ENCODE measurements at regions not wholly inside any gene's neighbourhood (a gene's known extent, or its start where the extent isn't known, plus 50 kb on each side); places are given as distances from the start of the nearest gene placed in this dataset.
"Not testable (repeated sequence)": the region's sequence is repeated elsewhere in the genome, so short reads cannot be mapped to it uniquely, and the experiment has no call there.

- H3K79me2 ChIP-seq (ENCODE audit: insufficient read depth) = no peaks in the 10 kb centered on the region
- no peaks in the 10 kb centered on the region for H4K20me1 ChIP-seq (ENCODE audit: insufficient read depth)
- no peaks in the 10 kb centered on the region for H3K4me1 ChIP-seq (ENCODE audit: control insufficient read depth in 1 of 2, insufficient read depth in 2 of 2, low read depth in 1 of 2, low read length in 1 of 2)
- H3K4me3 ChIP-seq (ENCODE audit: low read depth in 2 of 2, low read length in 1 of 2) = no peak overlapping the region
- 21% methylated on average over 2 of the region's 2 CpGs for WGBS (ENCODE audit: low lambda C conversion rate)
- H3K9me3 ChIP-seq = no peaks in the 10 kb centered on the region
- ChIA-PET CTCF (no interaction called here), POLR2A (no interaction called here)
- no peak overlapping the region for H2AFZ ChIP-seq (ENCODE audit: low read depth)
- no peak for DNase-seq
- H3K9ac ChIP-seq = no peak overlapping the region
- TF ChIP-seq NFIC (IDR thresholded peaks at IDR 0.05; ENCODE audit: borderline replicate concordance) = no peak
- no peak for TF ChIP-seq EP300 (IDR thresholded peaks at IDR 0.05; ENCODE audit: borderline replicate concordance in 1 of 2, low read depth in 1 of 2, low read length in 1 of 2)
- TF ChIP-seq, protein P1, sequence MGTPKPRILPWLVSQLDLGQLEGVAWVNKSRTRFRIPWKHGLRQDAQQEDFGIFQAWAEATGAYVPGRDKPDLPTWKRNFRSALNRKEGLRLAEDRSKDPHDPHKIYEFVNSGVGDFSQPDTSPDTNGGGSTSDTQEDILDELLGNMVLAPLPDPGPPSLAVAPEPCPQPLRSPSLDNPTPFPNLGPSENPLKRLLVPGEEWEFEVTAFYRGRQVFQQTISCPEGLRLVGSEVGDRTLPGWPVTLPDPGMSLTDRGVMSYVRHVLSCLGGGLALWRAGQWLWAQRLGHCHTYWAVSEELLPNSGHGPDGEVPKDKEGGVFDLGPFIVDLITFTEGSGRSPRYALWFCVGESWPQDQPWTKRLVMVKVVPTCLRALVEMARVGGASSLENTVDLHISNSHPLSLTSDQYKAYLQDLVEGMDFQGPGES (IDR thresholded peaks at IDR 0.05; ENCODE audit: low read depth, low read length) = no peak
- no peak for TF ChIP-seq GATA2 (CRISPR knock-in tag; IDR thresholded peaks at IDR 0.05)
- TF ChIP-seq FOSL2 (IDR thresholded peaks at IDR 0.05; ENCODE audit: borderline replicate concordance, low read depth) = no peak
- TF ChIP-seq, protein P2, sequence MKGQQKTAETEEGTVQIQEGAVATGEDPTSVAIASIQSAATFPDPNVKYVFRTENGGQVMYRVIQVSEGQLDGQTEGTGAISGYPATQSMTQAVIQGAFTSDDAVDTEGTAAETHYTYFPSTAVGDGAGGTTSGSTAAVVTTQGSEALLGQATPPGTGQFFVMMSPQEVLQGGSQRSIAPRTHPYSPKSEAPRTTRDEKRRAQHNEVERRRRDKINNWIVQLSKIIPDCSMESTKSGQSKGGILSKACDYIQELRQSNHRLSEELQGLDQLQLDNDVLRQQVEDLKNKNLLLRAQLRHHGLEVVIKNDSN (IDR thresholded peaks at IDR 0.05; ENCODE audit: borderline replicate concordance, low read depth) = no peak
- no peak for TF ChIP-seq YY1 (IDR thresholded peaks at IDR 0.05; ENCODE audit: low read depth)
- TF ChIP-seq CHD2 (IDR thresholded peaks at IDR 0.05; ENCODE audit: low read length, partially characterized antibody) = no peak
- TF ChIP-seq FOXJ3 (CRISPR knock-in tag; IDR thresholded peaks at IDR 0.05) = no peak
- no peaks in the 10 kb centered on the region for H3K9me2 ChIP-seq
- H3K27ac ChIP-seq (ENCODE audit: low read depth in 2 of 2, low read length in 1 of 2) = no peak overlapping the region
- H3K27me3 ChIP-seq (ENCODE audit: insufficient read depth) = no peaks in the 10 kb centered on the region
- no peaks in the 10 kb centered on the region for H3K36me3 ChIP-seq (replicated peaks in 1 of 2; ENCODE audit: control insufficient read depth in 1 of 2, insufficient read depth in 2 of 2, low read length in 1 of 2)
- H3F3A ChIP-seq (replicated peaks; ENCODE audit: insufficient read depth) = no peaks in the 10 kb centered on the region
- H3K4me2 ChIP-seq = no peak overlapping the region
Measured at GRCh38 chr4:77263247-77263646, 106.2 kb downstream of the CCNG2 start.

DNA sequence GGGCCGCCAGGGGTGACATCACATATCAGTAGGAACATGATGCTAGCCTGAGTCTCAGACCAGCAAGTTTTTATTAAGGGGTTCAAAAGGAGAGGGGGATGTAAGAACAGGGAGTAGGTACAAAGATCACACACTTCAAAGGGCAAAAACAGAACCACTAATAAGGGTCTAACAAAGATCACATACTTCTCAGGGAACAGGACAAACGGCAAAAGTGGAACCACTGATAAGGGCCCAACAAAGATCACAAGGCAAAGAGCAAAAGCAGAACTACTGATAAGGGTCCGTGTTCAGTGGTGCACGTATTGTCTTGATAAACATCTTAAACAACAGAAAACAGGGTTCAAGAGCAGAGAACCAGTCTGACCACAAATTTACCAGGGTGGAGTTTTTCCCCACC lies 107.0 kb downstream of the CCNG2 start:
- H3K27me3 ChIP-seq (ENCODE audit: insufficient read depth); H3F3A ChIP-seq (replicated peaks; ENCODE audit: insufficient read depth); CTCF ChIA-PET; H3K9me2 ChIP-seq; H3K9ac ChIP-seq; H3K4me2 ChIP-seq; DNase-seq; POLR2A ChIA-PET; H3K4me3 ChIP-seq (ENCODE audit: low read depth in 2 of 2, low read length in 1 of 2); H4K20me1 ChIP-seq (ENCODE audit: insufficient read depth); H3K9me3 ChIP-seq; H2AFZ ChIP-seq (ENCODE audit: low read depth); H3K27ac ChIP-seq (ENCODE audit: low read depth in 2 of 2, low read length in 1 of 2); H3K79me2 ChIP-seq (ENCODE audit: insufficient read depth); H3K36me3 ChIP-seq (replicated peaks in 1 of 2; ENCODE audit: control insufficient read depth in 1 of 2, insufficient read depth in 2 of 2, low read length in 1 of 2); H3K4me1 ChIP-seq (ENCODE audit: control insufficient read depth in 1 of 2, insufficient read depth in 2 of 2, low read depth in 1 of 2, low read length in 1 of 2): not testable (repeated sequence)
- WGBS (ENCODE audit: low lambda C conversion rate) = 8% methylated on average over 4 of the region's 4 CpGs

DNA sequence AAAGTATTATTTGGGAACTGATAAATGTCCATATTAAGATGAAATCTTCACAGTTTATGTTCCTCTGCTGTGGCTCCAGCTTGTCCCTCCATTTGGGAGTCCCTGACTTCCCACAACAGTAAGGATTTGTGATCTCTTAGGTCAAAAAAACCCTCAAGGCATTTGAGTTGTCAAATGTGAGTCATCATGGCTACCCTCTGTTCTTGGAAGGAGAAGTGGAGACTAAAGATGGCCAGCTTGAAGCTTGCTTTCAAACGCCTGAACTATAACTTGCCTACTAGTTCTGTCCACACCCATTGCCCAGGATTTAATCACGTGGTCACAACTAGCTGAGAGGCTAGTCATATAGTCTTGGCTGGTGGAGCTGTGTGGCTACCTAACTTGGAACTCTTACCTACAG lies 107.8 kb downstream of the CCNG2 start:
- H3K79me2 ChIP-seq (ENCODE audit: insufficient read depth) = no peaks in the 10 kb centered on the region
- H3F3A ChIP-seq (replicated peaks; ENCODE audit: insufficient read depth) = no peaks in the 10 kb centered on the region
- no peaks in the 10 kb centered on the region for H3K27me3 ChIP-seq (ENCODE audit: insufficient read depth)
- ChIA-PET POLR2A (no interaction called here), CTCF (interaction anchor here (0.8 to 1.0 kb wide), 2 partner anchors 40 to 336 kb away, joined by 3 read pairs; no protein-coding TSS in a partner anchor)
- H3K9me3 ChIP-seq = no peaks in the 10 kb centered on the region
- no peak for DNase-seq
- no peak overlapping the region for H3K27ac ChIP-seq (ENCODE audit: low read depth in 2 of 2, low read length in 1 of 2)
- H2AFZ ChIP-seq (ENCODE audit: low read depth) = no peak overlapping the region
- H3K4me1 ChIP-seq (ENCODE audit: control insufficient read depth in 1 of 2, insufficient read depth in 2 of 2, low read depth in 1 of 2, low read length in 1 of 2) = no peaks in the 10 kb centered on the region
- 0% methylated on average over 2 of the region's 2 CpGs for WGBS (ENCODE audit: low lambda C conversion rate)
- no peaks in the 10 kb centered on the region for H3K9me2 ChIP-seq
- H3K4me3 ChIP-seq (ENCODE audit: low read depth in 2 of 2, low read length in 1 of 2) = no peak overlapping the region
- H3K9ac ChIP-seq = no peak overlapping the region
- TF ChIP-seq, protein P2 (IDR thresholded peaks at IDR 0.05; ENCODE audit: borderline replicate concordance, low read depth) = no peak
- TF ChIP-seq RXRA (IDR thresholded peaks at IDR 0.05; ENCODE audit: borderline replicate concordance, low read depth) (no peak), EP300 (IDR thresholded peaks at IDR 0.05; ENCODE audit: borderline replicate concordance in 1 of 2, low read depth in 1 of 2, low read length in 1 of 2) (no peak), NFIC (IDR thresholded peaks at IDR 0.05; ENCODE audit: borderline replicate concordance) (no peak), GABPA (IDR thresholded peaks at IDR 0.05; ENCODE audit: low read depth) (no peak), TCF12 (IDR thresholded peaks at IDR 0.05) (no peak), TAF1 (IDR thresholded peaks at IDR 0.05; ENCODE audit: borderline replicate concordance, low read depth, low read length) (no peak), TEAD4 (IDR thresholded peaks at IDR 0.05; ENCODE audit: borderline replicate concordance, insufficient read depth) (no peak), JUND (IDR thresholded peaks at IDR 0.05) (no peak), MEF2A (IDR thresholded peaks at IDR 0.05; ENCODE audit: borderline replicate concordance, low read depth) (no peak)
- TF ChIP-seq, protein P3, sequence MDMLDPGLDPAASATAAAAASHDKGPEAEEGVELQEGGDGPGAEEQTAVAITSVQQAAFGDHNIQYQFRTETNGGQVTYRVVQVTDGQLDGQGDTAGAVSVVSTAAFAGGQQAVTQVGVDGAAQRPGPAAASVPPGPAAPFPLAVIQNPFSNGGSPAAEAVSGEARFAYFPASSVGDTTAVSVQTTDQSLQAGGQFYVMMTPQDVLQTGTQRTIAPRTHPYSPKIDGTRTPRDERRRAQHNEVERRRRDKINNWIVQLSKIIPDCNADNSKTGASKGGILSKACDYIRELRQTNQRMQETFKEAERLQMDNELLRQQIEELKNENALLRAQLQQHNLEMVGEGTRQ (IDR thresholded peaks at IDR 0.05; ENCODE audit: borderline replicate concordance, low read depth, low read length) = no peak
- H3K4me2 ChIP-seq = no peak overlapping the region
- no peaks in the 10 kb centered on the region for H3K36me3 ChIP-seq (replicated peaks in 1 of 2; ENCODE audit: control insufficient read depth in 1 of 2, insufficient read depth in 2 of 2, low read length in 1 of 2)
- no peaks in the 10 kb centered on the region for H4K20me1 ChIP-seq (ENCODE audit: insufficient read depth)

Measured in SK-N-SH (cell line).